HFF-Myc (cell line): ENCODE measurements at regions not wholly inside any gene's neighbourhood (a gene's known extent, or its start where the extent isn't known, plus 50 kb on each side); places are given as distances from the start of the nearest gene placed in this dataset.

Experiments used
- DNase-seq: peaks from one replicate; pipeline ENCODE4 v3.0.0-alpha.2; 2011; ENCODE audit warnings: low read depth; ENCODE audit errors: extremely low read depth
- H3K4me3 ChIP-seq: replicated peaks from 2 replicates; pipeline ENCODE4 v1.5.1; 2011; ENCODE audit warnings: low read depth, mild to moderate bottlenecking, control low read depth, low read length
- CTCF ChIP-seq: IDR thresholded peaks from 2 replicates; pipeline ENCODE4 v1.5.1; 2012; ENCODE audit warnings: mild to moderate bottlenecking, low read depth, low read length, control low read depth; ENCODE audit errors: missing control alignments

- no peak for DNase-seq
- no peak for TF ChIP-seq CTCF
- H3K4me3 ChIP-seq, result no peak overlapping the region
Measured at GRCh38 chr1:238469146-238469631, 578.5 kb upstream of the ZP4 start.

GRCh38 chr1:238468068-238468467, 577.3 kb upstream of the ZP4 start:
- DNase-seq, result no peak
- no peak for TF ChIP-seq CTCF
- H3K4me3 ChIP-seq, result no peak overlapping the region

GRCh38 chr1:238466459-238466858, 575.7 kb upstream of the ZP4 start:
- no peak overlapping the region for H3K4me3 ChIP-seq
- DNase-seq, result no peak
- no peak for TF ChIP-seq CTCF

- TF ChIP-seq CTCF, result no peak
- no peak overlapping the region for H3K4me3 ChIP-seq
- no peak for DNase-seq
Measured at GRCh38 chr1:238465449-238465848, 574.7 kb upstream of the ZP4 start.

- DNase-seq, result no peak
- no peak overlapping the region for H3K4me3 ChIP-seq
- TF ChIP-seq CTCF, result no peak
Measured at GRCh38 chr1:238458899-238459298, 568.2 kb upstream of the ZP4 start.

GRCh38 chr1:238457610-238458009, 566.9 kb upstream of the ZP4 start:
- H3K4me3 ChIP-seq, result no peak overlapping the region
- no peak for DNase-seq
- no peak for TF ChIP-seq CTCF

GRCh38 chr1:238451781-238452310, 561.1 kb upstream of the ZP4 start:
- no peak overlapping the region for H3K4me3 ChIP-seq
- TF ChIP-seq CTCF, result no peak
- no peak for DNase-seq
